Osteoblast (primary cell): ENCODE measurements at regions not wholly inside any gene's neighbourhood (a gene's known extent, or its start where the extent isn't known, plus 50 kb on each side); places are given as distances from the start of the nearest gene placed in this dataset.

ENCODE experiments used
- DNase-seq: peaks from one replicate; pipeline ENCODE4 v3.0.0; 2011; ENCODE audit warnings: low spot score, mixed read lengths; ENCODE audit not compliant: insufficient read length; ENCODE audit errors: missing footprints
- H2AFZ ChIP-seq: 2 replicates; pipeline ENCODE4 v1.6.0; 2011; ENCODE audit warnings: mild to moderate bottlenecking, low read length
- H3K27ac ChIP-seq: 2 replicates; pipeline ENCODE4 v1.5.1; 2011; ENCODE audit warnings: mild to moderate bottlenecking, low read depth, low read length, moderate library complexity
- H3K27me3 ChIP-seq: 2 replicates; pipeline ENCODE4 v1.6.0; 2012; ENCODE audit warnings: mild to moderate bottlenecking, control low read depth, inconsistent platforms, low read length, moderate library complexity; ENCODE audit not compliant: insufficient read depth
- H3K36me3 ChIP-seq: 2 replicates; pipeline ENCODE4 v1.5.1; 2011; ENCODE audit warnings: mild to moderate bottlenecking, low read length, control low read depth, moderate library complexity; ENCODE audit not compliant: insufficient read depth
- H3K4me1 ChIP-seq: 2 replicates; pipeline ENCODE4 v1.5.1; 2011; ENCODE audit warnings: mild to moderate bottlenecking, low read length, control low read depth, moderate library complexity; ENCODE audit not compliant: insufficient read depth
- H3K4me2 ChIP-seq: 2 replicates; pipeline ENCODE4 v1.6.0; 2011; ENCODE audit warnings: mild to moderate bottlenecking, low read length; ENCODE audit not compliant: insufficient read depth
- H3K4me3 ChIP-seq: fragments of 200-600 bp; sonication (generic); 3 replicates; pipeline ENCODE4 v1.5.1; 2012; ENCODE audit warnings: mild to moderate bottlenecking, low read length, inconsistent platforms; ENCODE audit not compliant: insufficient read depth
- H3K79me2 ChIP-seq: 2 replicates; pipeline ENCODE4 v1.6.0; 2012; ENCODE audit warnings: mild to moderate bottlenecking, low read length, control low read depth, inconsistent platforms; ENCODE audit not compliant: insufficient read depth
- H3K9me3 ChIP-seq: 2 replicates; pipeline ENCODE4 v1.5.1; 2011; ENCODE audit warnings: low read depth, low read length, control low read depth
- H4K20me1 ChIP-seq: 2 replicates; pipeline ENCODE4 v1.6.0; 2012; ENCODE audit warnings: mild to moderate bottlenecking, low read length, control low read depth; ENCODE audit not compliant: insufficient read depth
- CTCF ChIP-seq: IDR thresholded peaks from 2 replicates; pipeline ENCODE4 v1.5.1; 2011; ENCODE audit warnings: mild to moderate bottlenecking, low read depth, low read length, moderate library complexity; ENCODE audit errors: extremely low read depth

DNA sequence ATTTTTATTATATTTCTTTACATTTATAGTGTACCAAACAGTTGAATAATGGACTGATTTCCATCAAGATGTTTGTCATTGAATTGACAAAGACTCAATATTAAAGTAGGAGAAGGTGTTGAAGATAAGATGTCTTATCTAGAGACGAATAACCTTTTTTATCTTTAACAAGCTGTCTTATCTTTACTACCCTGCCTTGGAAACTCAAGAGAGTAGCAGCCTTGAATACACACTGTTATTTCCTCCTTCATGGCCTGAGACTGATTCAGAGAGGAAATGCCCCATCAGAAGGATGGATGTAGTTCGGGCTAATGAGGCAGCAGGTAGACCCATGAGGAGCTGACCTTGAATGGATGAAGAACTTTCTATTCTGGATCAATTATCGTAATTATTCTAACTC lies 365.1 kb upstream of the SEMA6D start:
- H3K4me3 ChIP-seq, result no peak overlapping the region
- H2AFZ ChIP-seq, result no peak overlapping the region
- no peak for DNase-seq
- H4K20me1 ChIP-seq, result no peaks in the 10 kb centered on the region
- H3K79me2 ChIP-seq, result no peaks in the 10 kb centered on the region
- no peaks in the 10 kb centered on the region for H3K9me3 ChIP-seq
- no peaks in the 10 kb centered on the region for H3K27me3 ChIP-seq
- no peak overlapping the region for H3K27ac ChIP-seq
- no peaks in the 10 kb centered on the region for H3K4me1 ChIP-seq
- no peaks in the 10 kb centered on the region for H3K36me3 ChIP-seq
- no peak overlapping the region for H3K4me2 ChIP-seq
- no peak for TF ChIP-seq CTCF

- no peaks in the 10 kb centered on the region for H3K36me3 ChIP-seq
- H3K27ac ChIP-seq, result no peak overlapping the region
- no peak overlapping the region for H3K4me3 ChIP-seq
- no peak overlapping the region for H3K4me2 ChIP-seq
- no peaks in the 10 kb centered on the region for H3K9me3 ChIP-seq
- H4K20me1 ChIP-seq, result no peaks in the 10 kb centered on the region
- H3K79me2 ChIP-seq, result no peaks in the 10 kb centered on the region
- H3K4me1 ChIP-seq, result no peaks in the 10 kb centered on the region
- no peak for TF ChIP-seq CTCF
- no peak overlapping the region for H2AFZ ChIP-seq
- no peak for DNase-seq
- no peaks in the 10 kb centered on the region for H3K27me3 ChIP-seq
Measured at GRCh38 chr15:47355759-47356158, 361.5 kb upstream of the SEMA6D start.

DNA sequence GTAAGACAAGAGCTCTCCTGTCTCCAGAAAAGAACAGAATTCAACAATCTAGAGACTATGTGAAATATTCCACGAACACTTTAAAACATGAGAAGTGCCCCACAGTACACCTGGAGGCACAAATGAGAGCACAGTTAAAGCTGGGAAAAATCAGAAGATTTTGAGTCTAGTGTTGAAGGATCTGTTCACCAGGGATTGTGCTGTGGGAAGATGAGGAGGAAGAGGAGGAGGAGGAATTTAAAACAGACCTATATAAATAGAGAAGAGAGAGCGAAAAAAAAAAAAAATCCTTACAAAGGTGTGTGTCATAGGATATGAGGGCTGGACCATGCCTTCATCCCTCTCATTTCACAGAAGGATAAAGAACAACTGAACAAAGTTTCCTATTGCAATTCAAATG lies 361.0 kb upstream of the SEMA6D start:
- H3K4me3 ChIP-seq, result no peak overlapping the region
- H3K4me2 ChIP-seq, result no peak overlapping the region
- H3K9me3 ChIP-seq, result no peaks in the 10 kb centered on the region
- no peak overlapping the region for H2AFZ ChIP-seq
- no peaks in the 10 kb centered on the region for H3K4me1 ChIP-seq
- H3K36me3 ChIP-seq, result no peaks in the 10 kb centered on the region
- DNase-seq, result no peak
- no peak overlapping the region for H3K27ac ChIP-seq
- no peaks in the 10 kb centered on the region for H4K20me1 ChIP-seq
- no peak for TF ChIP-seq CTCF
- H3K27me3 ChIP-seq, result no peaks in the 10 kb centered on the region
- H3K79me2 ChIP-seq, result no peaks in the 10 kb centered on the region

- no peak for TF ChIP-seq CTCF
- H2AFZ ChIP-seq, result no peak overlapping the region
- no peaks in the 10 kb centered on the region for H3K4me1 ChIP-seq
- H3K27me3 ChIP-seq, result no peaks in the 10 kb centered on the region
- no peaks in the 10 kb centered on the region for H3K79me2 ChIP-seq
- no peaks in the 10 kb centered on the region for H4K20me1 ChIP-seq
- no peak for DNase-seq
- H3K36me3 ChIP-seq, result no peaks in the 10 kb centered on the region
- no peak overlapping the region for H3K4me2 ChIP-seq
- no peak overlapping the region for H3K27ac ChIP-seq
- no peaks in the 10 kb centered on the region for H3K9me3 ChIP-seq
- H3K4me3 ChIP-seq, result no peak overlapping the region
Measured at GRCh38 chr15:47358876-47359275, 358.4 kb upstream of the SEMA6D start.
